ENCODE measurements at regions not wholly inside any gene's neighbourhood (a gene's known extent, or its start where the extent isn't known, plus 50 kb on each side); places are given as distances from the start of the nearest gene placed in this dataset.
"Not testable (repeated sequence)": the region's sequence is repeated elsewhere in the genome, so short reads cannot be mapped to it uniquely, and the experiment has no call there.

DNA sequence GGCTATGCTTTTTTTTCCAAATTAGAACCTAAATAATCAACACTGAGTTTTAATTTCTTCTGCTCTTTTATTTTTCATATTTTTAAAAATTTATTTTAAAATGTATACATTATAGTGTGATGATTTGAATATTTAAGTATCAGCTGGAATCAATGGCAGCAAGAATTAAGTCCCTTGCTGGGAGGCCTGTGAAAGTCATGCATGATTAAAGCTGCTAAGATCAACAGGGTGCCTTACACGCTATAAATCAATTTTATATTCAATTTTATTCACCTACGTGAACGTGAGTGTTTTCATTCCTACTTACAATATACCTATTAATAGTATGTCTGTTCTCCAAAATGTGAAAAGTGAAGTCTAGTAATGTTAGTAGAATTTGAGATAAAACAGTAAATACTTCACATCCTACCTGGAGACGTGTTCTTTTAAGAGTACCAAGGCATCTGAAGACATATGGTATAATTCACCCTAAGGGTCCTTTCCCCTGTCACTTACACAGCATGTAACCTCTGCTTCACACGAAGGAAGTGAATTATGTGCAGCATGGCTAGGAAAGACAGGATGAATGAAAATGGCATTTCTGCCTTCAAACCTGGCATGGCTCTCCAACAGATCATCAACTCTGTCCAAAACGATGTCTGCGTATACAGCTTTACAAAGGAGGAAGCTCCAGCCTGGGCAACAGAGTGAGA is 640.4 kb upstream of the ROBO1 start:
- H3K36me3 Mint-ChIP-seq: no peaks in the 10 kb centered on the region
- no peak overlapping the region for H3K4me3 Mint-ChIP-seq
- peaks cover 10% of the 10 kb centered on the region for H3K9me3 Mint-ChIP-seq
- no peak for ATAC-seq
- no peaks in the 10 kb centered on the region for H3K4me1 Mint-ChIP-seq
- no peak overlapping the region for H3K27ac Mint-ChIP-seq
- no peaks in the 10 kb centered on the region for H3K27me3 Mint-ChIP-seq

DNA sequence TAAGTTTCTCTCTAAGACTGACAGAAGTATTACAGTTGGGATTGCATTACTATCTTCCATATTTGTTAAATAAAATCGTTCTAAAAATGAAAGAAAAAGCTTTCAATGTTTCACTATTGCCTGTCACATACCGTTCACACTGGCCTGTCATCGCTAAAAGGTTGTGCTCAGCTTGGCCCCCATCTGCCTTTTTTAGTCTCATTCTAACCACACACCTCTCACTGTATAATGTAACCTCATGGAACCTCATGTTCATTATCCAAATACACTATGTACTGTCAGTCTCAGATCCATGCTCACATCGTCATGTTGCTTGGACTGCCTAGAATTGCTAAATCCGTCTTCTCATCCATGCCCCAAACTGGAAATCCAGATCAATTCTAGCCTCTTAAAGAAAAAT is 637.8 kb upstream of the ROBO1 start:
- Mint-ChIP-seq H3K27me3 (no peaks in the 10 kb centered on the region), H3K4me3 (no peak overlapping the region), H3K9me3 (peaks cover 3% of the 10 kb centered on the region), H3K4me1 (no peaks in the 10 kb centered on the region), H3K27ac (no peak overlapping the region), H3K36me3 (no peaks in the 10 kb centered on the region)
- ATAC-seq: no peak

GRCh38 chr3:80395023-80395422 is 627.2 kb upstream of the ROBO1 start:
- Mint-ChIP-seq H3K36me3 (no peaks in the 10 kb centered on the region), H3K4me1 (no peaks in the 10 kb centered on the region), H3K9me3 (peaks cover 2% of the 10 kb centered on the region), H3K27ac (no peak overlapping the region), H3K4me3 (no peak overlapping the region), H3K27me3 (no peaks in the 10 kb centered on the region)
- no peak for ATAC-seq

- no peak overlapping the region for H3K27ac Mint-ChIP-seq
- peaks cover 2% of the 10 kb centered on the region for H3K9me3 Mint-ChIP-seq
- no peaks in the 10 kb centered on the region for H3K27me3 Mint-ChIP-seq
- H3K4me1 Mint-ChIP-seq: no peaks in the 10 kb centered on the region
- no peak overlapping the region for H3K4me3 Mint-ChIP-seq
- H3K36me3 Mint-ChIP-seq: no peaks in the 10 kb centered on the region
- ATAC-seq: no peak
Observed at GRCh38 chr3:80391573-80391972, 623.8 kb upstream of the ROBO1 start.

- Mint-ChIP-seq H3K9me3 (peaks cover 4% of the 10 kb centered on the region), H3K36me3 (no peaks in the 10 kb centered on the region), H3K27me3 (no peaks in the 10 kb centered on the region), H3K27ac (no peak overlapping the region), H3K4me3 (no peak overlapping the region), H3K4me1 (no peaks in the 10 kb centered on the region)
- no peak for ATAC-seq
Observed at GRCh38 chr3:80384811-80385210, 617.0 kb upstream of the ROBO1 start.

DNA sequence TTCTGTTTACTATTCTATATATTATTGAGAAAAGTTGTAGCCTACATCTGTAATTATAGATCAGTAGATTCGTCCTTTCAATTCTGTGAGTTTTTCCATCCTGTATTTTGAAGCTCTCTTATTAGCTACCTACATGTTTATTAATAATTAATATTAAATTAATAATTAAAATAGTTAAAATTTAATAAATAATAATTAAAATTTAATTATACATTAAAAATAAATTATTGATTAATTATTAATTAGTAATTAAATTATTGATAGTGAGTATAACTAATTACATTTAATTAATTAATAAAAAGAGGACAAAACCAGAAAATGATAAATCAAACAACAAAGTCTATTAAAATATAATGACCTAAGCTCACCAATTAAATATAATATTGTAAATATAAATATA is 606.6 kb upstream of the ROBO1 start:
- H3K9me3 Mint-ChIP-seq: peaks cover 7% of the 10 kb centered on the region
- ATAC-seq: no peak
- H3K36me3 Mint-ChIP-seq: no peaks in the 10 kb centered on the region
- H3K4me3 Mint-ChIP-seq: no peak overlapping the region
- H3K27me3 Mint-ChIP-seq: no peaks in the 10 kb centered on the region
- no peaks in the 10 kb centered on the region for H3K4me1 Mint-ChIP-seq
- no peak overlapping the region for H3K27ac Mint-ChIP-seq

GRCh38 chr3:80368616-80369015 is 600.8 kb upstream of the ROBO1 start:
- Mint-ChIP-seq H3K27me3 (no peaks in the 10 kb centered on the region), H3K9me3 (peaks cover 7% of the 10 kb centered on the region), H3K27ac (no peak overlapping the region), H3K4me3 (no peak overlapping the region), H3K36me3 (no peaks in the 10 kb centered on the region), H3K4me1 (no peaks in the 10 kb centered on the region)
- no peak for ATAC-seq

DNA sequence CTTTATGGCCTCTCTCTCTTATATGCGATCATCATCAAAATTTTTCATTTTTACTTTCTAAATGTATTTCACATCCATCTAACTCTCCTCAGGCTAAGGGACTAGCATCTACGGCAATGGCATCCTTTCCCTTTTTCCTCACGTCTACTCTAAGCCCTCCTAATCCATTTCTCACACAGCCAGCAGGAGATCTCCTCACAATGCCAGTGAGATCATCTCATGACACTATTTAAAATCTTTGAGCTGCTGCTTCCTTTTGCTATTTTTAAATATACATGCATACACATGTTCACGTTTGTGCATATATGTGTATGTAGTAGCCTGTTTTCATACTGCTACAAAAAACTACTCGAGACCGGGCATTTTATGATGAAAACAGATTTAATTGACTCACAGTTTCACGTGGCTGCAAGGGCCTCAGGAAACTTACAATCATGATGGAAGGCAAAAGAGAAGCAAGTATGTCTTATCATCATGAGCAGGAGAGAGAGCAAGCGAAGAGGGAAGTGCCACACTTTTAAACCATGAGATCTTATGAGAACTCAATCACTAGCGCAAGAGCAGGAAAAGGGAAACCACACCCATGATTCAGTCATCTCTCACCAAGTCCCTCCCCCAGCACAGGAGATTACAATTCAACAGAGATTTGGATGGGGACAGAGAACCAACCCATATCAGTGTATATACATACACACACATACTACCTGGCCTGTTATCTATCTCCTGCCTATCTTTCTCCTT is 599.2 kb upstream of the ROBO1 start:
- Mint-ChIP-seq H3K9me3 (peaks cover 5% of the 10 kb centered on the region), H3K4me3 (no peak overlapping the region), H3K27ac (no peak overlapping the region), H3K36me3 (no peaks in the 10 kb centered on the region), H3K4me1 (no peaks in the 10 kb centered on the region), H3K27me3 (no peaks in the 10 kb centered on the region)
- no peak for ATAC-seq

GRCh38 chr3:80357761-80358160 is 590.0 kb upstream of the ROBO1 start:
- Mint-ChIP-seq H3K27me3 (no peaks in the 10 kb centered on the region), H3K27ac (no peak overlapping the region), H3K36me3 (no peaks in the 10 kb centered on the region), H3K4me1 (no peaks in the 10 kb centered on the region), H3K4me3 (no peak overlapping the region), H3K9me3 (peaks cover 12% of the 10 kb centered on the region)
- no peak for ATAC-seq

- Mint-ChIP-seq H3K36me3 (no peaks in the 10 kb centered on the region), H3K27me3 (no peaks in the 10 kb centered on the region), H3K27ac (no peak overlapping the region), H3K9me3 (peaks cover 9% of the 10 kb centered on the region), H3K4me3 (no peak overlapping the region), H3K4me1 (no peaks in the 10 kb centered on the region)
- ATAC-seq: no peak
Observed at GRCh38 chr3:80355144-80355543, 587.3 kb upstream of the ROBO1 start.

DNA sequence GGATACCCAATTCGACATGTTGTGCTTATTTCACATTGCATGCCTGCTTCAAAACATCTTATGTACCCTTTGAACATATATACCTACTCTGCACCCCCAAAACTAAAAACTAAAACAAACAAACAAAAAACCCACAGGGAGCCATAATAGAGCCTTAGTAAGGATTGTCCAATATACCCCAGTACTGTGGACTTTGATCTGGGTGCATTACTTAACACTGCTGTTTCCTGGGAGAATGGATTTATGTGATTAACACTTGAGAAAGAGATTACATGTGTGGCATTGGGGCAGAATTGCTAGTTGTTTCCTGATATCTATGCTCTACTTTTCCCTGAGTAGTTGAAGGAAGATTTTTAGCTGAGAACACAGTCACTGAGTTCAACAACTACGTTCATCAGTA is 583.4 kb upstream of the ROBO1 start:
- H3K36me3 Mint-ChIP-seq: no peaks in the 10 kb centered on the region
- ATAC-seq: no peak
- H3K9me3 Mint-ChIP-seq: peaks cover 4% of the 10 kb centered on the region
- H3K27ac Mint-ChIP-seq: no peak overlapping the region
- no peaks in the 10 kb centered on the region for H3K4me1 Mint-ChIP-seq
- no peaks in the 10 kb centered on the region for H3K27me3 Mint-ChIP-seq
- H3K4me3 Mint-ChIP-seq: no peak overlapping the region

DNA sequence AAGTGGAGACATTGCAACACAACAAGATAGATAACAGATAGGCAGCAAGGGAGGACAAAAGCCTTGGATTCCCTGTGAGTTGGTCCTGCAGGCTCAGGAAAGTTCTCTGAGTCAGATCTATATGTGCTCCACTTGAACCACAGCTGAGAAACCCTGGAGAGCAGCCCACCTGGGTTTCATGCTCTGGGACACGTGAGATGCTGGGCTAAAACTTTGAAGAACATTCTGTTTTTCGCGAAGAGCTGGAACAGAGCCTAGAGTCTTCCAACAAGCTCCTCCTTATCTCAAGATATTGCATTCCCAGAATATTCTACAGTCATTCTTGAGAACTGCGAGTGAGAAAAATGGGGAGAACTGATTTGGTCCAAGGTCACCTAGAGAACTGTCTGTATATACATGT is 583.0 kb upstream of the ROBO1 start:
- no peaks in the 10 kb centered on the region for H3K4me1 Mint-ChIP-seq
- no peaks in the 10 kb centered on the region for H3K36me3 Mint-ChIP-seq
- H3K4me3 Mint-ChIP-seq: no peak overlapping the region
- no peak overlapping the region for H3K27ac Mint-ChIP-seq
- H3K27me3 Mint-ChIP-seq: no peaks in the 10 kb centered on the region
- no peak for ATAC-seq
- H3K9me3 Mint-ChIP-seq: peaks cover 4% of the 10 kb centered on the region

DNA sequence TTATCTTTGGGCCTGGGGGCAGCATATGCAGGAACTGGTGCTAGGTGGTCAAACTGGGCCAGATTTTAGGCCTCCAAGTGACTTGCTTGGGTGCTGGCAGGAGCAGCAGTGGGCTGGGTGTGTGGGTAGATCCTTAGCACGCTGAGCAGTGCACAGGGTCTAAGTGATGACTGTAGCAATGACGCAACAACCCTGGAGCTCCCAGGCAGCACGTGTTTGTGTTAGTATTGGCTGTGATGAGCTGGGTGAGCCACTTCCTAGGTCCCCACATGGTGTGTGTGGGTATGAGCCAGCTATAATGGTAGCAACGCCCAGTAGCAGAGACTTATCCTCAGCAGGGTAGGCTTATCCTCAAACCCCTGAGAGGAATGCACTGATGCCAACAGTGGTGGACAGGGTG is 570.6 kb upstream of the ROBO1 start:
- Mint-ChIP-seq H3K27ac (no peak overlapping the region), H3K27me3 (no peaks in the 10 kb centered on the region), H3K4me1 (no peaks in the 10 kb centered on the region), H3K4me3 (no peak overlapping the region), H3K36me3 (no peaks in the 10 kb centered on the region), H3K9me3 (peaks cover 6% of the 10 kb centered on the region)
- no peak for ATAC-seq

DNA sequence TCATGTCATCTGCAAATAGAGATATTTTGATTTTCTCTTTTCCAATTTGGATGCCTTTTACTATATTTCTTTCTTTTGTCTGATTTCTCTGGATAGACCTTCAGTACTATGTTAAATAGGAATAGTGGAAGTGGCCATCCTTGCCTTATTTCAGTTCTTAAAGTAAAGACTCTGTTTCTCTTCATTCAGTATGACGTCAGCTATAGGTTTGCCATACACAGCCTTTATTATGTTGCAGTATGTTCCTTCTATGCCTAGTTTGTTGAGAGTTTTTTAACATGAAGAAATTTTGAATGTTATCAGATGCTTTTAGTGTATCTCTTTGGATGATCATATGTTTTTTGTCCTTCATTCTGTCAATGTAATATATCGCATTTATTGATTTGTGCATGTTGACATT is 566.7 kb upstream of the ROBO1 start:
- H3K4me3 Mint-ChIP-seq: no peak overlapping the region
- no peak for ATAC-seq
- no peak overlapping the region for H3K27ac Mint-ChIP-seq
- H3K4me1 Mint-ChIP-seq: no peaks in the 10 kb centered on the region
- peaks cover 5% of the 10 kb centered on the region for H3K9me3 Mint-ChIP-seq
- H3K27me3 Mint-ChIP-seq: no peaks in the 10 kb centered on the region
- no peaks in the 10 kb centered on the region for H3K36me3 Mint-ChIP-seq

DNA sequence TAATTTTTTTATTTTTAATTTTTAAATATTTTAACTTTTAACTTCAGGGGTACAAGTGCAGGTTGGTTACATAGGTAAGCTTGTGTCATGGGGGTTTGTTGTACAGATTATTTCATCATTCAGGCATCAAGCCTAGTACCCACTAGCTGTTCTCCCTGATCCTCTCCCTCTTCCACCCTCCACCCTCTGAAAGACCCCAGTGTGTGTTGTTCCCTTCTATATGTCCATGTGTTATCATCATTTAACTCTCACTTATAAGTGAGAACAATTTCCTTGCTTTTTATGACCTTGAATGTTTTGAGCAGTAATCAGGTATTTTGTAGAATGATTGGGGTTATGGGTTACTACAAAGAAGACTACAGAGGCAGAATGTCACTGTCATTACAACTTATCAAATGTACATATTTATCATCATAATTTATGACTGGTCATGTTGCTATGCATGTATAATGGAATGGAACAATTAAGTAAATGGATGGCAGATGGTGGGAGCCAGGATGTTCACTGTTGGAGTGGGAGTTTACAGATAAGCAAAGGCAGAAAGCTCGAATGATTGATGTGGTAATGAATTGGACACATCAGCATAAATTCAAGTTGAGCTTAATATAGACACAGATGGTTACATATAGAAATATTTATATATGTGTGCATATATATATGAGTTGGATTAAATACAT is 563.8 kb upstream of the ROBO1 start:
- Mint-ChIP-seq H3K27ac (no peak overlapping the region), H3K4me3 (no peak overlapping the region), H3K9me3 (peaks cover 3% of the 10 kb centered on the region), H3K27me3 (no peaks in the 10 kb centered on the region), H3K4me1 (no peaks in the 10 kb centered on the region), H3K36me3 (no peaks in the 10 kb centered on the region)
- ATAC-seq: no peak

GRCh38 chr3:80314541-80314940 is 546.7 kb upstream of the ROBO1 start:
- not testable (repeated sequence) for H3K27ac Mint-ChIP-seq, H3K9me3 Mint-ChIP-seq, ATAC-seq, H3K27me3 Mint-ChIP-seq, H3K4me3 Mint-ChIP-seq, H3K4me1 Mint-ChIP-seq, H3K36me3 Mint-ChIP-seq

Measured in stimulated activated memory B cell treated with anti-CD40 and anti-IgM and Interleukin-4, amounts not matched to agents 10 μg/mL and 1 μg/mL and 100 μg/mL, for 72 hours (primary cell).